Dermis blood vessel endothelial cell (primary cell): ENCODE measurements at regions not wholly inside any gene's neighbourhood (a gene's known extent, or its start where the extent isn't known, plus 50 kb on each side); places are given as distances from the start of the nearest gene placed in this dataset.

Experiments
- DNase-seq: peaks from one replicate; pipeline ENCODE4 v3.0.0; 2010

- no peak for DNase-seq
These were observed 150.5 kb upstream of the RUNX3 start for GRCh38 chr1:25080294-25081209.

DNA sequence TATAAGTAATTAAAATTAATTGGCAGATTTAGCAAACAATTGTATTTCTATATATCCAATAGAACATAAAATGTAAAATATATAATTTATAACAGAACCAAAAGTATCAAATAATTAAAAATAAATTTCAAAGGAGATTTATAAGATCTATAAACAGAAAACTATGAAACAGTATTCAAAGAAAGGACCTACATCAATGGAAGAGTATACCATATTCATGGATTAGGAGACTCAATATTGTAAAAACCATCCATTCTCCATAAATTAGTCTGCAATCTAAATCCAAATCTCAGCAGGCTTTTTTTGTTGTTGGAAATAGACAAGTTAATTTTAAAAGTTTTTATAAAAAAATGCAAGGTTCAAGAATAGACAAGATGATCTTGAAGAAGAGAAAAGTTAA is 149.0 kb upstream of the RUNX3 start:
- no peak for DNase-seq

DNA sequence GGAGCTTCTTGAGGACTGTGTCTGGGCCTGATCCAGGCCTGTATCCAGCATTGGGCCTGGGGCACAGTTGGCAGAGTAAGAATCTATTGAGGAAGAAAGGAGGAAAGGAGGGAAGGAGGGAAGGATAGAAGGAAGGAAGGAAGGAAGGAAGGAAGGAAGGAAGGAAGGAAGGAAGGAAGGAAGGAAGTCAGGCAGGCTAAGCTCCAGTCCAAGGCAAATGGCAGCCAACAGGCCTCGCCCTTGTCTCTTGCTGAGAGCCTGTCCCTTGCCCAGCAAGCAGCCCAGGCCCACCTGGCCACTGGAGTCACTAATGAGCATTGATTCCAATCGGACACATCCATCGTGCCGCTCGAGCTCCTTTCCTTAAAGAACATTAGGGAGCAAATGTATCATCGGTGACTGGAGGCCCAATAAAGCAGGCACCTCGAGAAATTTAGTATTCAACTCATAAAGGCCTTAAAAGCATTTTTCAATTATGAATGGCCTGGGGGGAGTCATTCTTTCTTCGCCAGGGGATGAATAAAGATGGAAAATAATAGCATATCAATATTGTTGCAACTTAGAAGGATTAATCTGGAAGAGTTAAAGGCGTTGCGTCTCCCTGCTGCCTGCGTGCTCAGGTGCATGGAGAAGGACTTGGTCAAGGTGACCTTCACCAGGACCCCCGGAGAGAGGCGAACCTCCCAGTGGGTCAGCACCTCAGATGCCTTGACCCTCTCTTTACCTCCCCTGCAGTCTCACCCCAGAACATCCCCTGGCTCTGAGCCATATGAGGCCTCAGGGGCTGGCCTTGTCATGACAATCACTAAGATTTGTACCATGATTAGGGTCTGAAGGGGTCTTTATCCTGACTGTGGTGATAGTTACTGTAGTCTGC is 144.5 kb upstream of the RUNX3 start:
- DNase-seq, result no peak

DNA sequence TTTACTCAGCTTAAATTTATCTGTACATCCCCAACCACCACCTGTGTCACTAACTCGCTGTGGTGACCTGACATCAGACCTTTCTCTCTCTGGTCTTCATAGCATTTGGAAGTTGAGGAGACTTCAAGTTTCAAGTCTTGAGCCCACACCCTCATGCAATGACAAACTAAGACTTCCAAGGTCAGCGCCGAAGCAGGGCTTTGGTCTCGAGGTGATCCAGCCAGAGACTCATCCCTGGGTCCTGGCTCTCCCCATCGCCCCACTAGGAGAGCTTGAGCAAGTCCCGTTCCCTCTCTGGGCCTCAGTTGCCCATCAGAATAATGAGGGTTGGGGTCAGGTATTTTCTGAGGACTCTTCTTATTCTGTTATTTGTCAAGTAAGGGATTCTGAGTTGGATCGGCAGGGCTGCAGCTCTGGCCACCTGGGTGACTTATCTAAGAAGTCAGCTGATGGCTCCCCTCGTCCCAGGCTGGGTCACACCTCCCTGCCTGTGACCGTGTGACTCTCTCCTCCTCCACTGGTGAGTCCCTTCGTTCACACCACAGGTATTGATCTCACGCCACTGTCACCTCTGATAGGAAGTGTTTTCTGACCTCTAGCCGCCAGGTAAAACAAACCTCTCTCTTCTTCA is 143.7 kb upstream of the RUNX3 start:
- DNase-seq, result no peak

GRCh38 chr1:25072461-25072860 is 142.4 kb upstream of the RUNX3 start:
- DNase-seq, result no peak

- DNase-seq, result no peak
These were observed 138.8 kb upstream of the RUNX3 start for GRCh38 chr1:25068829-25069228.

DNA sequence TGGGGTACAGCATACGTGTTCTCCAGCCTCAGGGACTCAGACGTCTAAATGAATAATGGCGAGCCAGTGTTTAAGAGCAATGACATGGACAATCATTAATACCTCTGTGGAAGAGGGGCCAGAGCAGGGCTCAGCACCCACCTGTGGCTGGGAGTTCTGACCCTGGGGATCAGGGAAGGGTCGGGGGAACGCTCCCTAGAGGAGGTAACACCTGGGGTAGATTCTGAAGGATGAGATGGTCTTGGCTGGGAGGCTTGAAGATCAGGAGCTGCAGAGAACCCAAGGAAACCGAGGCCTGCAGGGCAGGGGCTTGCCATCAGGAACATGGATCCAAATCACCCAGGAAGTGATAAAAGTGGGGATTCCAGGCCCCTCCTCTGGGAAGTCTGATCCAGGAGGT is 138.2 kb upstream of the RUNX3 start:
- no peak for DNase-seq

- no peak for DNase-seq
These were observed 137.6 kb upstream of the RUNX3 start for GRCh38 chr1:25067518-25068251.

DNA sequence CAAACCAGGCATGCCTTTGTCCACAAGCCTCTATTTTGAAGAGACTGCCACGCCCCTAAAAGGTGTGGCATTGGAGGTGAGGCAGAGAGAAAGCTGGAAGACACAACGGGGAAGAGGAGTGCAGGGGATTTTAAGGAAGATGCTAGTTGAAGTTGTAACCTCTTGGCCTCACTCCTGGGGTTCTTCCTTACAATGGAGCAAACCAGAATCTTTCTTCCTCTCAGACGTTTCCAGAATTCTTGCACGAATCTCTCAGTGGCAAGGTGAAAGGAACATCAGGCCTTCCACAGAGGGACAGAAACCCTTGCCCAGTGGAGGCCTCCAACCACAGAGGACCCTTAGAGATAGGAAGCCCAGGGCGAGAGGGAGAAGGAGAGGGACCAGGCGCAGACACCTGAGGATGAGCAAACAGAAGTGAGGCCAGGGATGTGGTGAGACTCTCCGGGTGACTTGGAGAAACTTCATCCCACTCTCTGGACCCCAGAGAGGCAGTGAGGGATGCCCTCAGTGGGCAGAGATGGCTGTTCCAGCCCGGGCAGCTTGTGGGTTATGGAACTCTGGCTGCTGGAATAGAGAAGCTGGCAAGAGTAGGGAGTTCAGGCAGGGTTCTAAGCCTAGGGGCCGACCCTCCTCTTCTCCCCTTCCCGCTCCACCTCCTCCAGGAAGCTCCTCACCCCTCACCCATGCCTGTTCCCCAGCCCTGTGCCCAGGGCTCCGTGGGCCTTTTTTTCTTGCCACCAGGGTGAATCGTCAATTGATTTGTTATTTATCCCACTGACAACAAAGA is 136.8 kb upstream of the RUNX3 start:
- DNase-seq, result no peak

DNA sequence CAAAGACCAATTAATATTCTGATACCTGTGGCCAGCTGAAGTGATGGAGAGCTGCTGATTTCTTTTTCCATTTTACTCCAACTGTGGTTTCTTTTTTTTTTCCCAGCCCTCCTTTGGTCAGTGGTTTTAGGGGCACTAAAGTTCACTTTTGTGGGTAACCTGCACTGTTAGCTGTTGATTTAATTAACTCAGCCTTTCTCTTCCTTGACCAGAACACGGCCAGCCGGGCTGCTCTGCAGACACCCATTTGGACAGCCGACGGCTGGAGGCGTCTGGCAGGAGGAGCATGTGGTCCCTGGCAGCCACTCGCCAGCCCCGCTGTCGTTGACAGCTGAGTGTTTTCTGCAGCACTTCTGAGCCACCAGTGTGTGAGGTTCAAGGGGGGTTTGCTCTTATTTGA is 136.2 kb upstream of the RUNX3 start:
- DNase-seq, result no peak

DNA sequence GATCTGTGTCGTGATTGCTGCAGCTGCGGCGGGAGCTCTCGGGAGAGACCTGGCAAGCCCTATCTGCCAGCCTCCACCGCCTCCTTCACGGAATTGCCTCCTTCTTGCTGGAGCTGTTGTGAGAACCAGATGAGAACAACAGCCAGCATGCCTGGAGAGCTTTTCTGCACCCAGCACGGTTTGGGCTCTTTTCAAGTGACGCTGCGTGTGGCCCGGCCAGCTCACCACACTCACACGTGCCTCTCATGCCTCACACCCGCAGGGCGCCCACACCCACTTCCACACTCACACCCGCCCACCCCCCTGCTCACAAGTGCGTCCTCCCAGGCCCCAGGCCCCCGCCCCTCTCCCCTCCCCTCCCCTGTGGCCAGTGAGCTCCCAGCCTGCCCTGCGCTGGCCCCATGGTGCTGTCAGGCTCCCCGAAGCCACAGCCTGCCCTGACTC is 135.7 kb upstream of the RUNX3 start:
- no peak for DNase-seq

GRCh38 chr1:25065321-25065721 is 135.2 kb upstream of the RUNX3 start:
- DNase-seq, result no peak

GRCh38 chr1:25064465-25065240 is 134.6 kb upstream of the RUNX3 start:
- DNase-seq, result no peak

DNA sequence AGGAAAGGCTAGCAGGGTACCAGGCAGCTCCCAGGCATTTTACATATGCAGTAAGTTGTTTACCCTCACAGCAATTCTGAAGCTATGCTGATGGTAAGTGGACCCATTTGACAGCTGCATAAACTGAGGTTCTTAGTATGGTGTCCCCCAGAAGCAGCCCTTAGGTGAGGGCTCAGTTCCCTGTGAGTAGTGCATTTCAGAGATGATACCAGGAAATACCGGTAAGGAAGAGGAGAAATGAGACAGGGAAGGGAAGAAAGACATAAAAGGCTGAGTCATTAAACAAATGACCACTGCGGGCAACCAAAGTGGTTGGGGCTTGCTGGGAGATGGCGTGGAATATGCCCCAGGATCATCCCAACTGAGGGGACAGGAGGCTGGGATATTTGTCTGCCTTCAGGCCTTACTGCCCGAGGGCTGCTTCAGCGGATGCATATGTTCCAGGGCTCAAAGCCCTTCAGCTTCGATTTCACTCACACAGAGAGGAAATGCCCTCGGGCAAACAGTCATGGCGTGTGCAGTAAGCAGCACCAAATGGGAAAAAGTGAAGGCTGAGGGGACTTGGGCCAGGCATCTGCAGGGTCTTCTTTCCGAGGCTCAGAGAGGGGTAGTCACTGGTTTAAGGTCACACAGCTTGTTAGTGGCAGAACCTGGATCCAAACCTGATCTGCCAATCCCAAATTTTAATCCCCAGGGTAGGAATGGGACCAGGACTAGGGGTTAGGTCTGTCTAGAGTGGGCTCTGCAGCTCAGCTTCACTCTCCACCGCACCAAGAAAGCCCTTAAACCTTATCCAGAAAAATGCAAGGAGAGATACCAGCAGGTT is 133.7 kb upstream of the RUNX3 start:
- no peak for DNase-seq

DNA sequence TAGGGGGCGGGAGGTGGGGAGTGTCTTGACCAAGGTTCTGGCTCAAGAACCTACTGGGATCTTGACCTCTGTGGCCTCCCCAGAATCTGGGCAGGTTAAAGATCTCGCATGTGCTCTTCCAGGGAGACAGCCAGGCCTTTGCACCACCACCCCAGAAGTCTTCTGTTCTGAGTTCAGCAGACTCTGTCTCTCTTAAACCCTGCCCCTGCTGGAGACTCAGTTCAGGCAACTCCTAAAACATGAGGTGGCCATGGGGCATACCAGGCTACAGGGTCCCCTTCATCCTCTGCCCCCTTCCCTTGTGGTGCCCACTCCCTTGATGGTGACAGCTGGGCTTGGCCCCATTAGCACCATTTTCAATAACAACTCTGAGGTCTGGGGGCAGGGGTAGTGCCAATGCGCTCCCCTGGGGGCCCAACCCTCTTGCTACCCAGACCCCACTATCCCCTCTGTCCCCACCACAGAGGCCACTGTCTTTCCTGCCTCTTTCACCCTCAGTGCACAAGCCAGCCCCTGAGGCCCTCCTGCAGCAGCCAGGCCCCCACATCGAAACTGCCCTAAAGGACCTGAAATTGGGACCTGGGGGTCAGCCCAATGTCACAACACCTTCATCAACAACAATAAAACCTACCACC is 132.7 kb upstream of the RUNX3 start:
- no peak for DNase-seq

GRCh38 chr1:25061261-25061995 is 131.4 kb upstream of the RUNX3 start:
- DNase-seq, result no peak

GRCh38 chr1:25057188-25057587 is 127.1 kb upstream of the RUNX3 start:
- DNase-seq, result no peak

- no peak for DNase-seq
These were observed 126.5 kb upstream of the RUNX3 start for GRCh38 chr1:25056536-25056935.

DNA sequence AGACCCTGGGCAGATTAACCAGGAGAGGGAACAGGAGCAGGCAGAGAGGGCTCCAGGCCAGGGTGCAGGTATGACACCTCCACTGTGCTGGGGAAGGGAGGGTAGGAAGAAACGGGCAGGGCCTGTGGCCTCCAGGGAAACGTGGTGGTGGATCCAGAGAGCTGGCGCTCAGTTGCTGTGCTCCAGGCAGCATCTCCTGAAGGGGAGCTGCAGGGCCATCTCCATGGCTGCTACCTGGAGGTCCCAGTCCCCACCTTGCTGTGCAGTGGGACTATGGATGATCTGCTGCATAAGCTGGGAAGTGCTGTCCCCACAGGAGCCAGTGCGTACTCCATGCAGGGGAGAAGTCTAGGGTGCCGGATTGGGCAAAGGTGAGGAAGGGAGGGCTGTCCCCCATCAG is 125.9 kb upstream of the RUNX3 start:
- DNase-seq, result no peak
